ENCODE measurements at regions not wholly inside any gene's neighbourhood (a gene's known extent, or its start where the extent isn't known, plus 50 kb on each side); places are given as distances from the start of the nearest gene placed in this dataset.

- no peak for TF ChIP-seq POLR2A (IDR thresholded peaks at IDR 0.05)
- TF ChIP-seq, protein P1, sequence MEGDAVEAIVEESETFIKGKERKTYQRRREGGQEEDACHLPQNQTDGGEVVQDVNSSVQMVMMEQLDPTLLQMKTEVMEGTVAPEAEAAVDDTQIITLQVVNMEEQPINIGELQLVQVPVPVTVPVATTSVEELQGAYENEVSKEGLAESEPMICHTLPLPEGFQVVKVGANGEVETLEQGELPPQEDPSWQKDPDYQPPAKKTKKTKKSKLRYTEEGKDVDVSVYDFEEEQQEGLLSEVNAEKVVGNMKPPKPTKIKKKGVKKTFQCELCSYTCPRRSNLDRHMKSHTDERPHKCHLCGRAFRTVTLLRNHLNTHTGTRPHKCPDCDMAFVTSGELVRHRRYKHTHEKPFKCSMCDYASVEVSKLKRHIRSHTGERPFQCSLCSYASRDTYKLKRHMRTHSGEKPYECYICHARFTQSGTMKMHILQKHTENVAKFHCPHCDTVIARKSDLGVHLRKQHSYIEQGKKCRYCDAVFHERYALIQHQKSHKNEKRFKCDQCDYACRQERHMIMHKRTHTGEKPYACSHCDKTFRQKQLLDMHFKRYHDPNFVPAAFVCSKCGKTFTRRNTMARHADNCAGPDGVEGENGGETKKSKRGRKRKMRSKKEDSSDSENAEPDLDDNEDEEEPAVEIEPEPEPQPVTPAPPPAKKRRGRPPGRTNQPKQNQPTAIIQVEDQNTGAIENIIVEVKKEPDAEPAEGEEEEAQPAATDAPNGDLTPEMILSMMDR (IDR thresholded peaks at IDR 0.05) = no peak
Measured at GRCh38 chr16:59552164-59552563, 818.0 kb upstream of the GOT2 start.

Measured in testis (tissue), 2 donors.